Heart left ventricle (tissue), 13 donors: ENCODE measurements at regions not wholly inside any gene's neighbourhood (a gene's known extent, or its start where the extent isn't known, plus 50 kb on each side); places are given as distances from the start of the nearest gene placed in this dataset.

ENCODE experiments used
- CTCF ChIP-seq, 12 donors: fragments of 200-600 bp; sonication (generic) in 4 of 12; IDR thresholded peaks; one replicate each; pipeline versions ENCODE4 v1.5.0 to v1.8.0; 2018 to 2022; ENCODE audit warnings: antibody characterized with exemption in 12 of 12, mild to moderate bottlenecking in 5 of 12
- POLR2A ChIP-seq, 2 donors: fragments of 450-650 bp; IDR thresholded peaks; one replicate each; pipeline ENCODE4 v1.6.1; 2017; ENCODE audit warnings: antibody characterized with exemption in 2 of 2, mild to moderate bottlenecking in 2 of 2, moderate library complexity in 2 of 2
- donor health status: ischemic (EF 13 %, LVEDD 7.1; RV severe dilation, severe dysfunction).
- donor health status: DM: no; HTN: yes; CAD: no.
- donor health status: DM: no; HTN: no; CAD: no.
- donor health status: ischemic (EF 25% LVEDD 6.9; RV normal size, moderate dysfunction).
- donor health status: ischemic (EF 25% LVEDD 5.7; RV mildly dilated, moderate dysfunction).
- donor health status: ischemic (EF 35%, LVEDD 5.7; RV mildly dilated, moderate dysfunction).
- donor health status: nonischemic (EF 11% LVEDD 7.7; RV severe dilation, severe dysfunction).
- donor health status: DM: yes; HTN: yes; CAD: no.
- donor health status: PGD.
- donor health status: ischemic (EF 29% LVEDD 5.4; RV normal size, mild dysfunction).
- donor health status: nonischemic (EF 23%, LVEDD 6.1; RV moderate dilation, normal function).

- TF ChIP-seq CTCF (IDR thresholded peaks at IDR 0.05) (no peak), POLR2A (IDR thresholded peaks at IDR 0.05) (no peak)
These were observed 238.5 kb upstream of the NAV3 start for GRCh38 chr12:77591959-77592743.
